NB4 (cell line): ENCODE measurements at regions not wholly inside any gene's neighbourhood (a gene's known extent, or its start where the extent isn't known, plus 50 kb on each side); places are given as distances from the start of the nearest gene placed in this dataset.

ENCODE experiments used
- CTCF ChIP-seq: IDR thresholded peaks from one replicate; pipeline ENCODE4 v1.5.1; 2012; ENCODE audit warnings: low read depth, low read length
- POLR2A ChIP-seq: IDR thresholded peaks from 2 replicates; pipeline ENCODE4 v1.6.1; 2011; ENCODE audit warnings: mild to moderate bottlenecking; ENCODE audit not compliant: insufficient read length; ENCODE audit errors: extremely low read depth

GRCh38 chr1:98344731-98345130, 316.8 kb upstream of the SNX7 start:
- TF ChIP-seq CTCF (no peak), POLR2A (no peak)
